Rectal smooth muscle tissue (tissue), 1 donor: ENCODE measurements at regions not wholly inside any gene's neighbourhood (a gene's known extent, or its start where the extent isn't known, plus 50 kb on each side); places are given as distances from the start of the nearest gene placed in this dataset.
"Not testable (repeated sequence)": the region's sequence is repeated elsewhere in the genome, so short reads cannot be mapped to it uniquely, and the experiment has no call there.

Experiments used
- H3K27ac ChIP-seq: one replicate; pipeline ENCODE4 v1.7.0; 2013; ENCODE audit warnings: low read depth, low read length, inconsistent platforms
- H3K27me3 ChIP-seq: one replicate; pipeline ENCODE4 v1.7.0; 2013; ENCODE audit warnings: low read length; ENCODE audit not compliant: control insufficient read depth, insufficient read depth
- H3K36me3 ChIP-seq: one replicate; pipeline ENCODE4 v1.7.0; 2013; ENCODE audit warnings: low read length; ENCODE audit not compliant: control insufficient read depth, insufficient read depth
- H3K4me1 ChIP-seq: one replicate; pipeline ENCODE4 v1.7.0; 2013; ENCODE audit warnings: low read length; ENCODE audit not compliant: control insufficient read depth, insufficient read depth
- H3K4me3 ChIP-seq: one replicate; pipeline ENCODE4 v1.7.0; 2013; ENCODE audit warnings: low read length
- H3K9ac ChIP-seq: one replicate; pipeline ENCODE4 v1.7.0; 2013; ENCODE audit warnings: low read length

DNA sequence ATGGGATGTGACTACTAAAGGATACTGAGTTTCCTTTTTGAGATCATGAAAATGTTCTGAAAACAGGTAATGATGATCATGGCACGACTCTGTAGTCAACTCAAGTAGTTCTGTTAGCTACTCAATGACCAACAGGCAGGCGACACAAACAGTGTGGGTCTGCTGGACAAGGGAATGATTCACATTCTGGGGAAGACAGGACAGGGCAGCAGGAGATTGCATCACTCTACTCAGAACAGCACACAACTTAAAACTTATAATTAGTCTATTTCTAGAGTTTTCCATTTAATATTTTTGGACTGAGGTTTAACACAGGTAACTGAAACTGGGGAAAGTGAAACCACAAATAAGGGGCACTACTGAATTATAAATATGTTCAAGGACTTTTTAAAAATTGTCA lies 365.2 kb downstream of the PRDM5 start:
- Histone ChIP-seq H3K27me3 (no peaks in the 10 kb centered on the region), H3K9ac (no peak overlapping the region), H3K4me3 (no peak overlapping the region), H3K36me3 (no peaks in the 10 kb centered on the region), H3K4me1 (no peaks in the 10 kb centered on the region), H3K27ac (no peak overlapping the region)

DNA sequence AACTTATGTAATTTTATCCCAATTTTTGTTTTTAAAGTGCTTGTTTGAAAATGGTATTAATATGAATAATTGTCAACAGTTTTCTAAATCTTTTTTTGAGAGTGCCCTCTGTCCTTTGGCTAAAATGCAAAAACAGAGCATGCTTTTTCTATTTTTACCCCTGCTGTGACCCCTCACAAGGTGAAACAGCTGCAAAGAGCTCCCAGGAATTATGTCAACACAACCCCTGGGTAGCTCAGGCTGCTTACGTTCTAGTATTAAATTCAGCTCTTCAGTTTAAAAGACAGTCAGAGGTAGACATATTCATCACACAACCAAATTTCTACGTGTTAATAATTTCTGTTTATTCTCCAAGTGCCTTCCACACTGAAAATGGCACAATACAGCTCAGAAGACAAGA lies 367.5 kb downstream of the PRDM5 start:
- H3K9ac ChIP-seq, result no peak overlapping the region
- H3K4me3 ChIP-seq, result no peak overlapping the region
- H3K27me3 ChIP-seq, result no peaks in the 10 kb centered on the region
- H3K4me1 ChIP-seq, result no peaks in the 10 kb centered on the region
- H3K36me3 ChIP-seq, result no peaks in the 10 kb centered on the region
- H3K27ac ChIP-seq, result no peak overlapping the region

DNA sequence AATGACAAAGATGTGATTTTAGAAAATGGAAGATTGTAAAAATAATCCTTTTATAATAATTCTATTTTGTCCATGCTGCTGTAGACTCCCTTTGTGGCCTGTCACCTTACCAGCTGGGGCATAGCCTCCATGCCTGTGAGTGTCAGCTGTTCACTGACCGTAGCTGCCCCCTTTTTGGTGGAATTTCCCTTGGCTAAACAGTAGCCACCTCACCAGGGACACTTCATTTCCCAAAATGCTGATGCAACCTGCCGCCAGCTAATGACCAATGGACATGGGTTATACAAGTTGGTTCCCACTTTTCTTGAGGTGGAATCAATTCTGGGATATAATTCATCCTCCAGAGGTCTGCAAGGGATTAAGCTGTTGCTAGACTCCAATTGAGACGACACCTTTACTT lies 368.4 kb downstream of the PRDM5 start:
- H3K9ac ChIP-seq, result no peak overlapping the region
- no peaks in the 10 kb centered on the region for H3K36me3 ChIP-seq
- no peaks in the 10 kb centered on the region for H3K27me3 ChIP-seq
- H3K4me3 ChIP-seq, result no peak overlapping the region
- no peaks in the 10 kb centered on the region for H3K4me1 ChIP-seq
- H3K27ac ChIP-seq, result no peak overlapping the region

DNA sequence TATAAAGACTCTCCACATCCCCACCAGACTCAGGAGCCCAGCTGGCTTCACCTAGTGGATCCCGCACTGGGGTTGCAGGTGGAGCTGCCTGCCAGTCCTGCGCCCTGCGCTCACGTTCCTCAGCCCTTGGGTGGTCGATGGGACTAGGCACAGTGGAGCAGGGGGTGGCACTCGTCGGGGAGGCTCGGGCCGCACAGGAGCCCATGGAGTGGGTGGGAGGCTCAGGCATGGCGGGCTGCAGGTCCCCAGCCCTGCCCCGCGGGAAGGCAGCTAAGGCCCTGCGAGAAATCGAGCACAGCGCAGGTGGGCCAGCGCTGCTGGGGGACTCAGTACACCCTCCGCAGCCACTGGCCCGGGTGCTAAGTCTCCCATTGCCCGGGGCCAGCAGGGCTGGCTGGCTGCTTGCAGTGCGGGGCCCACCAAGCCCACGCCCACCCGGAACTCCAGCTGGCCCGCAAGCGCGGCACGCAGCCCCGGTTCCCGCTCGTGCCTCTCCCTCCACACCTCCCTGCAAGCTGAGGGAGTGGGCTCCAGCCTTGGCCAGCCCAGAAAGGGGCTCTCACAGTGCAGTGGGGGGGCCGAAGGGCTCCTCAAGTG lies 371.8 kb downstream of the PRDM5 start:
- not testable (repeated sequence) for H3K27ac ChIP-seq, H3K4me3 ChIP-seq, H3K9ac ChIP-seq, H3K4me1 ChIP-seq, H3K36me3 ChIP-seq, H3K27me3 ChIP-seq

DNA sequence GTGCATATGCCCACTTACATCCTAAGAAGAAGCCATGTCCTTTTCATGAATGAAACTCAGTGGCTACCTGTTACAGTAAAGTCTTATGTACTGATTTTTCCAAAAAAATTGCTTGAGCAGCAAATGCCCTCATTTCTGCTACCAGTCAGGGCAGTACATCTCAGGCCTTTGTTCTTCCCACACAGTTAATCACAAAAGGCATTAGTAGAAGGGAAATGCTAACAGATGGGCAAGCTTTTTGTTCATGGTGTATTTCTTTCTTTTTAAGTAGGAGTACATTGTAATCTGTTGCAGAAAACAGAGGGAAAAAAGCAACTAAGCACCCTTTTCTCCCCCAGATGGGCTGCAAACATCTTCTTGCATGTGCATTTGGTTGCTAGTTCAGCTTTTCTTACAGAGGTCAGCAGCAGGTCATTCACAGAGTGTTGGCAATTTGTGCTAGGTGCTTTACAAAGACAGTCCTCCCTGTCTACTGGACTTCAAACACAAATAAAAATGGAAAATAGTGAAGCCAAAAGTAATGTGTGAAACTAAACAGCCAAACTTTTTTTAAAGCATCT lies 373.4 kb downstream of the PRDM5 start:
- Histone ChIP-seq H3K4me1 (no peaks in the 10 kb centered on the region), H3K4me3 (no peak overlapping the region), H3K27me3 (no peaks in the 10 kb centered on the region), H3K9ac (no peak overlapping the region), H3K36me3 (no peaks in the 10 kb centered on the region), H3K27ac (no peak overlapping the region)

DNA sequence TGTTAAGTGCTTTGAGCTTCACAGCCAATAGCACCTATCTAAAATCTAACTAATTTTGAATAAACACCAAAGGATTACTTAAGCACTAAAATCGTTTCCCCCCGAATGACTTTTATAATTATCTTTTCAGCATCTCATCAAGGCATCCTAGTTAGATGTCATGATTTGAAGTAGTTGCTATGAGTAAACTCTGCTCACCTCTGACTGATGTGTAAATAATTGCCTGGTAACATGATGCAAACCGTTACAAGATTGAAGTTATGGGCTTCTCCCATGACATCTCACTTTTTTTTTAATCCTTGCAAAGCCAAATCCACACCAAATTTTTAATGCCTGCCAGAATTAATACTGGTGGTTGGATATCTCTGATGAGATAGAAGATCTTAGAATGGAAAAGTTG lies 377.1 kb downstream of the PRDM5 start:
- Histone ChIP-seq H3K9ac (no peak overlapping the region), H3K36me3 (no peaks in the 10 kb centered on the region)

DNA sequence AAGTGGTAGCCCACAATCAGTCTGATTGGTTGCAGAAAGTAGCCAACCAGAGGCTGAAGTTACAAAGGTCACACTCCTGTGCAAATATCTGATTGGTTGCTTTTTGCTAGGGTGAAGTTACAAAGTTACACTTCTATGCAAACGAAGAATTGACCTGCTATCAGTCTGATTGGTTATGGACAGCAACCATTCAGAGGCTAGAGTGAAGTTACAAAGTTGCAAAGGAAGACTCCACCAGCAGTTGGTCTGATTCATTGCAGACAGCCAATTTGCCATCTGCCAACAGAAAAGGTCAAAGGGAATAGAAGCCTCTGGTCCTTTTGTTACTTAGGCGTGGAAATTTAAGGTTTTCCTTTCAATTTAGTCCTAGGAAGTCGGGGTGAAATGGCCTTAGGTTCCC lies 377.7 kb downstream of the PRDM5 start:
- Histone ChIP-seq H3K27me3 (no peaks in the 10 kb centered on the region), H3K36me3 (no peaks in the 10 kb centered on the region), H3K27ac (no peak overlapping the region), H3K9ac (no peak overlapping the region), H3K4me3 (no peak overlapping the region), H3K4me1 (no peaks in the 10 kb centered on the region)

More for the DNA sequence above, 377.1 kb downstream of the PRDM5 start:
- Histone ChIP-seq H3K4me3 (no peak overlapping the region), H3K27ac (no peak overlapping the region), H3K27me3 (no peaks in the 10 kb centered on the region), H3K4me1 (no peaks in the 10 kb centered on the region)

DNA sequence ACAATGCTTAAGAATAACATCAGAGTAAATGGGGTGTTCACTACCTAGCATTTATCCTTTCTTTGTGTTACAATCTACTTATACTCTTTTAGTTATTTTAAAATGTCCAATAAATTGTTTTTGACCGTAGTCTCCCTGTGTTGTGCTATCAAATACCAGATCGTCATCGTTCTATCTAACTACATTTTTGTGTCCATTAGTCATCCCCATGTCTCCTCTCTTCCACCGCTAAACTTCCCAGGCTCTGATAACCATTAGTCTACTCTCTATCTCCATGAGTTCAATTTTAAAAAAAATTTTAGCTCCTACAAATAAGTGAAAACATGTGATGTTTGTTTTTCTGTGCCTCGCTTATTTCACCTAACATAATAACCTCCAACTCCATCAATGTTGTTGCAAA lies 381.9 kb downstream of the PRDM5 start:
- no peak overlapping the region for H3K4me3 ChIP-seq
- no peak overlapping the region for H3K9ac ChIP-seq
- no peaks in the 10 kb centered on the region for H3K4me1 ChIP-seq
- no peaks in the 10 kb centered on the region for H3K36me3 ChIP-seq
- no peak overlapping the region for H3K27ac ChIP-seq
- H3K27me3 ChIP-seq, result no peaks in the 10 kb centered on the region

DNA sequence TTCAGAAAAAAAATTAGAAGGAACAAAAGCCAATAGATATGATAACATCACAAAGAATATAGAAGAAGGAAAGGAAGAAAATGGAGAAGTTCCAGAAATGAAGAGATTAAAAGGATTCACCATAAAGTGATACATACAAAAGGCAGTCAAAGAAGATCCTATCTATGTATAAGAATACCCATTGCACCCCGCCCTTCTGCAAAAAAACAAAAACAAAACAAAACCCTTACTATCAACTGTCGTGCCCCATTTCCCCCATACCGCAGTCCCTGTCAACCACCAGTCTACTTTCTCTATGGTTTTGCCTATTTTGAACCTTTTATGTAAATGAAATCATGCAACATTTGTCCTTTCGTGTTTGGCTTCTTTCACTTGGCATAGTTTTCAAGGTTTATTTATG lies 385.6 kb downstream of the PRDM5 start:
- Histone ChIP-seq H3K4me3 (no peak overlapping the region), H3K27ac (no peak overlapping the region), H3K9ac (no peak overlapping the region), H3K4me1 (no peaks in the 10 kb centered on the region), H3K27me3 (no peaks in the 10 kb centered on the region), H3K36me3 (no peaks in the 10 kb centered on the region)

DNA sequence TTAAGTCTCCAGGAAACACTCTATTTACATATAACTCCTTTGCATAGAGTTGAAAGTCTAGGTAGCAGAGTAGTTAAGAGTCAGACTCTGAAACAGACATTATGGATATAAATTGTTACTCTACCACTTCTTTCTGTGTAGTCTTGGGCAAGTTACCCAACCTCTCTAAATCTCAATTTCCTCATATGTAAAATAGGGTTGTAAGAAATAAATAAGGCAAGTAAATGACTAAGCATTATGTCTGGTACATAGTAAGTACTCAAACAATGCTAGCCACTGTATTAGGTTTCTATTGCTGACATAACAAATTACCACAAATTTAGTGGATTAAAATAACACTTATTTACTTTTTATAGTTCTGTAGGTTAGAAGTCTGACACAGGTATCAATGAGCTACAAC lies 394.1 kb downstream of the PRDM5 start:
- Histone ChIP-seq H3K9ac (no peak overlapping the region), H3K27ac (no peak overlapping the region), H3K27me3 (no peaks in the 10 kb centered on the region), H3K4me1 (no peaks in the 10 kb centered on the region), H3K4me3 (no peak overlapping the region), H3K36me3 (no peaks in the 10 kb centered on the region)

DNA sequence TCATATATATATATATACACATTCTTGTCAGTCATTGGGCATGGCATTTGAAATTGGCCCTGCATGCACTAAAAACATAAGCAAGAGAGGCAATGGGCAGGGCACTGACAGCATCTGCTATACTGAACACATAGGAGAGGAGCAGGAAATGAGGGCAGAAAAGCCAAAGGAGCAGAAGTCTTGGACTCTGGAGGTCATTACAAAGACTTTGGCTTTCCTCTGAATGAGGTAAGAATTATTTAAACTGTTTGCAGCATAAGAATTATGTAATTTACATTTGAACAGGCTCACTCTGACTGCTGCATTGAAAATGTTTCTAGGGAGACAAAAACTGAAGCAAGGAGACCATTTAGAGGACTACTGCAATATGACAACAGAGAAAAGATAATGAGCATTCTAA lies 396.5 kb downstream of the PRDM5 start:
- no peak overlapping the region for H3K27ac ChIP-seq
- H3K27me3 ChIP-seq, result no peaks in the 10 kb centered on the region
- H3K36me3 ChIP-seq, result no peaks in the 10 kb centered on the region
- no peaks in the 10 kb centered on the region for H3K4me1 ChIP-seq
- H3K9ac ChIP-seq, result no peak overlapping the region
- H3K4me3 ChIP-seq, result no peak overlapping the region

DNA sequence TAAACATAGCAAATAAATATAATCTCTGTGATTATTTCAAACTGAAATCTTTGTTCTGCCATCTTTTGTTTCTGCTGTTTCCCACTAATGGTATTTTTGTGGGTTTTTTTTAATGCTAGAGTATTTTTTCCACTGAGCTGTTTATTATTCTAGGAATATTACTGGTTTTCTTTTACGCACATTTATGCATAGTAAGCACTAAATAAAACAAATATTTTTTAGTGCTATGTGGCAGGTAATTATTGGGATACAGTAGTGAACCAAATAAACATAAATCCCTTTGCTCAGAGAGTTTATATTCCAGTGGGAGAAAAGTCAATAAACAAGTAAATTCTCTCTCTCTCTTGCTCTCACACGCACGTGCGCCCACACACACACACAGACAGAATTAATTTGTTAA lies 397.4 kb downstream of the PRDM5 start:
- Histone ChIP-seq H3K4me1 (no peaks in the 10 kb centered on the region), H3K9ac (no peak overlapping the region), H3K27ac (no peak overlapping the region), H3K4me3 (no peak overlapping the region), H3K27me3 (no peaks in the 10 kb centered on the region), H3K36me3 (no peaks in the 10 kb centered on the region)

DNA sequence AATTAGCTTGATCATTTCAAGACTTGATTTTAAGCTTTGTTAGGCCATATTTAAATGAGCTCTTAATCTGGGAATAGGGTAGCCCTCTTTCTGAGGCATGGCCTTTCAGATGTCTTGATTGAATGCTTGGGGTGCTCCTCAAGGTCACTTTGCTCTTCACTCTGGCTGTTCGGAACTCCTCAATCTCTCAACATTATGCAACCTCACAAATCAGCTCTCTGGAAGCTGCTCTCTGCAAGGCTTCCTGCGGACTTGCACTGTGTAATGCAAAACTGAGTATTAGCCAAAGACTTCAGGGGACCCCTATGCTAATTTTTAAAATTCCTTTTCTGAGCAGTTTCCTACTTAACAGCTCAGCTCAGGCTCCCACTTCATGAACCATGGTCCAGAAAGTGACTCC lies 398.3 kb downstream of the PRDM5 start:
- H3K36me3 ChIP-seq, result no peaks in the 10 kb centered on the region
- H3K27ac ChIP-seq, result no peak overlapping the region
- no peak overlapping the region for H3K9ac ChIP-seq
- H3K27me3 ChIP-seq, result no peaks in the 10 kb centered on the region
- no peak overlapping the region for H3K4me3 ChIP-seq
- no peaks in the 10 kb centered on the region for H3K4me1 ChIP-seq
